Brain microvascular endothelial cell (primary cell): ENCODE measurements at regions not wholly inside any gene's neighbourhood (a gene's known extent, or its start where the extent isn't known, plus 50 kb on each side); places are given as distances from the start of the nearest gene placed in this dataset.
"Not testable (repeated sequence)": the region's sequence is repeated elsewhere in the genome, so short reads cannot be mapped to it uniquely, and the experiment has no call there.

Source experiments
- DNase-seq: peaks from one replicate; pipeline ENCODE4 v3.0.0-alpha.2; 2020
- H3K27ac ChIP-seq: fragments of 250-450 bp; sonication (Bioruptor Pico); 2 replicates; pipeline ENCODE4 v1.5.1; 2020; ENCODE audit warnings: mild to moderate bottlenecking, moderate library complexity
- H3K27me3 ChIP-seq: fragments of 250-450 bp; sonication (Bioruptor Pico); replicated peaks from 2 replicates; pipeline ENCODE4 v1.5.1; 2020; ENCODE audit warnings: mild to moderate bottlenecking
- H3K36me3 ChIP-seq: fragments of 250-450 bp; sonication (Bioruptor Pico); replicated peaks from 2 replicates; pipeline ENCODE4 v1.5.1; 2020; ENCODE audit warnings: mild to moderate bottlenecking
- H3K4me3 ChIP-seq: 2 replicates; pipeline ENCODE4 v1.5.1; 2011; ENCODE audit warnings: low read depth, mild to moderate bottlenecking, control low read depth, low read length, moderate library complexity
- in situ Hi-C: cut with HindIII; loops from 2 replicates; pipeline ENCODE4 v1.10.0; 2017; ENCODE audit warnings: low sequenced_read_pairs, low pct_ligation_motif_present
- TF ChIP-seq, protein P1 (sequence below): IDR thresholded peaks from 2 replicates; pipeline ENCODE4 v1.5.1; 2011; ENCODE audit warnings: low read depth, mild to moderate bottlenecking, moderate library complexity, low read length, control low read depth, inconsistent platforms; ENCODE audit errors: missing control alignments

DNA sequence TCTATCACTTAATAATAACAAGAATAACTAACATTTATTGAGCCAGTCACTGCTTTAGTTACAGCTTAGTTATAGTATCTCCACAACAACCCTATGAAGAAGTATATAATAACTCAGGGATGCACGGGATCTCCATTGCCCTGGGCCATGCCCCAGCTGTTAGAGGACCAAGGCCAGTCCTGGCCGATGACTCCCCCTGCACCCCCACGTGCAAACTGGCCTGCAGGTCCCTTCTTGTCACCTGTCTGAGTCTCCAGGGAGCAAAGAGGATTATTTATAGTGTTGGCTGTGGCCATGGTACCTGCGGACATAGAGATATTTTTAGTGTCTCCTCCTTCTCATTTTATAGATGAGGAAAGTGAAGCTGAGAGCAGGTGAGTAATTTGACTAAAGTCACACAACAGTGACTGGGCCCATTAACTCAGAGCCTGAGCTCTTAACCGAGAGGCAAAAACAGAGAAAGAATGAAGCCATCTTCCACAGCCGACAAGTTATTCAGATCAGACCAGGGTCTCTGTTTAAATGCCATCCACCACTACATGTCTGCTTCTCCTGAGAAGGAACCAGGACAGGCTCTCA, 94.4 kb downstream of the TMEM215 start:
- no peaks in the 10 kb centered on the region for H3K36me3 ChIP-seq
- TF ChIP-seq, protein P1, sequence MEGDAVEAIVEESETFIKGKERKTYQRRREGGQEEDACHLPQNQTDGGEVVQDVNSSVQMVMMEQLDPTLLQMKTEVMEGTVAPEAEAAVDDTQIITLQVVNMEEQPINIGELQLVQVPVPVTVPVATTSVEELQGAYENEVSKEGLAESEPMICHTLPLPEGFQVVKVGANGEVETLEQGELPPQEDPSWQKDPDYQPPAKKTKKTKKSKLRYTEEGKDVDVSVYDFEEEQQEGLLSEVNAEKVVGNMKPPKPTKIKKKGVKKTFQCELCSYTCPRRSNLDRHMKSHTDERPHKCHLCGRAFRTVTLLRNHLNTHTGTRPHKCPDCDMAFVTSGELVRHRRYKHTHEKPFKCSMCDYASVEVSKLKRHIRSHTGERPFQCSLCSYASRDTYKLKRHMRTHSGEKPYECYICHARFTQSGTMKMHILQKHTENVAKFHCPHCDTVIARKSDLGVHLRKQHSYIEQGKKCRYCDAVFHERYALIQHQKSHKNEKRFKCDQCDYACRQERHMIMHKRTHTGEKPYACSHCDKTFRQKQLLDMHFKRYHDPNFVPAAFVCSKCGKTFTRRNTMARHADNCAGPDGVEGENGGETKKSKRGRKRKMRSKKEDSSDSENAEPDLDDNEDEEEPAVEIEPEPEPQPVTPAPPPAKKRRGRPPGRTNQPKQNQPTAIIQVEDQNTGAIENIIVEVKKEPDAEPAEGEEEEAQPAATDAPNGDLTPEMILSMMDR = no peak
- H3K4me3 ChIP-seq = no peak overlapping the region
- H3K27ac ChIP-seq = no peak overlapping the region
- in situ Hi-C loops = no loop called here
- no peak for DNase-seq
- no peaks in the 10 kb centered on the region for H3K27me3 ChIP-seq

DNA sequence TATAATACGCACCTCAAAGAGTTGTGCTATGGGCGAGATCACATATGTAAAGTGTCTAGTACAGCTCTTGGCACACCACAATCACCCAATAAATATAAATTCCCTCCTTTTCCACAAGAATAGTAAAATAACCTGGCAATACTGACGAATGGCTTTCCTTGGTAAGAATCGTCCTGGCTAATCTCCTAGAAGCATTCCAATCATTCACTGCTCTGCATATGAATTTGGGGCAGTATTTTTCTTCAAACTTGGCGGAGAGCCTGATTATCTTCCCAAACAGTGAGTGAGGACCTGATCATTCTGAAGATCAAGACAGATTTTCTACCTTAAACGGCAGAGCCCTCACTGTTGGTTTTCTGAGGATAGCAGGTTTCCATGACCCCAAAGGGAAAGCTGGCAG, 96.0 kb downstream of the TMEM215 start:
- no peaks in the 10 kb centered on the region for H3K36me3 ChIP-seq
- no peaks in the 10 kb centered on the region for H3K27me3 ChIP-seq
- DNase-seq = no peak
- TF ChIP-seq, protein P1 = no peak
- H3K4me3 ChIP-seq = no peak overlapping the region
- H3K27ac ChIP-seq = no peak overlapping the region
- in situ Hi-C loops = no loop called here

DNA sequence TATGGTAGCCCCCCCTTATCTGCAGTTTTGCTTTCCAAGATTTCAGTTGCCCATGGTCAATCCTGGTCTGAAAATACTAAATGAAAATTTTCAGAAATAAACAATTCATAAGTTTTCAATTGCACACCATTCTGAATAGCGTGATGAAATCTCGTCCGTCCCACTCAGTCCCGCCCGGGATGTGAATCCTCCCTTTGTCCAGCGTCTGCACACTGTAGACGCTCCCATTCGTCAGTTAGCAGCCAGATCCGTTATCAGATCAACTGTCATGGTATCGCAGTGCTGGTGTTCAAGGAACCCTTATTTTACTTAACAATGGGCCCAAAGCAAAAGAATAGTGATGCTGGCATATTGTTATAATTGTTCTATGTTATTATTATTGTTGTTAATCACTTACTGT, 98.6 kb downstream of the TMEM215 start:
- Histone ChIP-seq H3K27me3 (no peaks in the 10 kb centered on the region), H3K27ac (no peak overlapping the region), H3K4me3 (no peak overlapping the region), H3K36me3 (no peaks in the 10 kb centered on the region)
- TF ChIP-seq, protein P1 = no peak
- in situ Hi-C loops = no loop called here
- DNase-seq = no peak

DNA sequence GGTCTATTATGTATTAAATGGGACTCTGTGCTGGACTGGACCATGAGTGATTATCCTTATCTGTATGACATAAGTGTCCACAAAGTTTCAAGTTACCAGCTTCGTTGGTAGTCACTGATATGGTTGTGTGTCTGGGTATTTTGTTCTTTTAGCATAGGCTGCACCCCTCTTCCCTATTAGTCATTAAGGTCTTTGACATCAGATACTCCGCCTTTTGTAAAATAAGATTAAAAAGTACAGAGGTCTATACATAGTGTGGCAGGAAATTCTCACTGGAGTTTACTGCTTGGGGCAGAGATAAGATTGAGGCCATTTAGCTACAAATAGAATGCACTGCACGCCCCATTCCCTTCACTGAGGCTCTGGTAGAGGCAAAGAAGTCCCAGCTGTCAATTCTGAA, 99.4 kb downstream of the TMEM215 start:
- no peak for DNase-seq
- in situ Hi-C loops = no loop called here

DNA sequence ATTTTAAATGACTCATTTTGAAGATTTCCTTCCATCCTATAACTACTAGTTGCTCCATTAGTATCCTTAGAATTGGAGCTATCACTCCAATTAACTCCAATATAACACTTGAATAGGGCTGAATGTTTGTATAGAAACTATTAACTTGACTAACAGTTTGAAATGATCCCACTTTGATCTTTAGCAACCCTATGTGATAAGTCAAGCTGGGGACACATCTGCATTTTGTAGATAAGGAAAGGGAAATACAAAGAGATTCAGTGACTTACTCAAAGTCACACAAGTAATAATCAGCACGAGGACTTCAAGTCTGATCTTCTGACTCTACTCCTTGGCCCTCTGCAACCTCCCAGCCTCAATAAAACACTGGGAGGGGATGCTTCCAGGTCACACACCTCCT, 101.1 kb downstream of the TMEM215 start:
- H3K4me3 ChIP-seq = no peak overlapping the region
- no peak for DNase-seq
- TF ChIP-seq, protein P1 = no peak
- H3K36me3 ChIP-seq = no peaks in the 10 kb centered on the region
- H3K27me3 ChIP-seq = no peaks in the 10 kb centered on the region
- in situ Hi-C loops = no loop called here
- no peak overlapping the region for H3K27ac ChIP-seq

More for the DNA sequence above, 99.4 kb downstream of the TMEM215 start:
- TF ChIP-seq, protein P1 = no peak
- Histone ChIP-seq H3K27me3 (no peaks in the 10 kb centered on the region), H3K36me3 (no peaks in the 10 kb centered on the region), H3K4me3 (no peak overlapping the region), H3K27ac (no peak overlapping the region)

DNA sequence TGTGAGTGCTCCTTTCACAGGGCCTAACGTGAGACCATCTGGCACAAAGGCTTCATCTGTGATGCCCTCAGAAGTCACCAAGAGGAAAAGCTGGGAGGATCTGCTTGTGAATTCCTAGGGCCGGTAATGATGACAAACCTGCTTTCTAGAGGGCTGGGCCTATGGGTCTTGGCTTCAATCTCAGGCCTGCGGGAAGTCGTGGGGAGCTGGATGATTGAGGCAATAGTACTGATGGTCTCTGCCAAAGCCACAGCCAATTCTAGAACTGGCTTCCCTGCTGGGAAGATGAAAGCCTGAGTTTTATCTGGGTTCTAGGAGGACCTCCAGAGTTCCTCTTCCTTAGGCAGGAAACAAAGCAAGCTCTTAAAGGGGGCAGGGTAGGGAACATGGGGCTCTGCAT, 102.7 kb downstream of the TMEM215 start:
- in situ Hi-C loops = no loop called here
- Histone ChIP-seq H3K27me3 (no peaks in the 10 kb centered on the region), H3K4me3 (no peak overlapping the region), H3K36me3 (no peaks in the 10 kb centered on the region), H3K27ac (no peak overlapping the region)
- TF ChIP-seq, protein P1 = no peak
- DNase-seq = peak; percentile 1

DNA sequence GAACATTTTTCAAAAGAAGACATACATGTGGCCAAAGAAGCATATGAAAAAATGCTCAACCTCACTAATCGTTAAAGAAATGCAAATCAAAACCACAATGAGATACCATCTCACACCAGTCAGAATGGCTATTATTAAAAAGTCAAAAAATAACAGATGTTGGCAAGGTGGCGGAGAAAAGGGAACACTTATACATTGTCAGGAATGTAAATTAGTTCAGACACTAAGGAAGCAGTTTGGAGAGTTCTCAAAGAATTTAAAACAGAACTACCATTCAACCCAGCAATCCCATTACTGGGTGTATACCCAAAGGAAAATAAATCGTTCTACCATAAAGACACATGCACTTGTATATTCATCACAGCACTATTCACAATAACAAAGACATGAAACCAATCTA, 106.9 kb downstream of the APTX start:
- H3K4me3 ChIP-seq, H3K27me3 ChIP-seq, H3K27ac ChIP-seq, H3K36me3 ChIP-seq, DNase-seq, in situ Hi-C loops: not testable (repeated sequence)
